GM10266 (cell line): ENCODE measurements at regions not wholly inside any gene's neighbourhood (a gene's known extent, or its start where the extent isn't known, plus 50 kb on each side); places are given as distances from the start of the nearest gene placed in this dataset.

Source experiments
- DNase-seq: peaks from one replicate; pipeline ENCODE4 v3.0.0; 2012; ENCODE audit errors: extremely low spot score
- TF ChIP-seq, protein P1 (sequence below): IDR thresholded peaks from 2 replicates; pipeline ENCODE4 v1.5.1; 2012; ENCODE audit warnings: mild to moderate bottlenecking, low read depth; ENCODE audit not compliant: control insufficient read depth, insufficient read depth; ENCODE audit errors: missing control alignments

DNA sequence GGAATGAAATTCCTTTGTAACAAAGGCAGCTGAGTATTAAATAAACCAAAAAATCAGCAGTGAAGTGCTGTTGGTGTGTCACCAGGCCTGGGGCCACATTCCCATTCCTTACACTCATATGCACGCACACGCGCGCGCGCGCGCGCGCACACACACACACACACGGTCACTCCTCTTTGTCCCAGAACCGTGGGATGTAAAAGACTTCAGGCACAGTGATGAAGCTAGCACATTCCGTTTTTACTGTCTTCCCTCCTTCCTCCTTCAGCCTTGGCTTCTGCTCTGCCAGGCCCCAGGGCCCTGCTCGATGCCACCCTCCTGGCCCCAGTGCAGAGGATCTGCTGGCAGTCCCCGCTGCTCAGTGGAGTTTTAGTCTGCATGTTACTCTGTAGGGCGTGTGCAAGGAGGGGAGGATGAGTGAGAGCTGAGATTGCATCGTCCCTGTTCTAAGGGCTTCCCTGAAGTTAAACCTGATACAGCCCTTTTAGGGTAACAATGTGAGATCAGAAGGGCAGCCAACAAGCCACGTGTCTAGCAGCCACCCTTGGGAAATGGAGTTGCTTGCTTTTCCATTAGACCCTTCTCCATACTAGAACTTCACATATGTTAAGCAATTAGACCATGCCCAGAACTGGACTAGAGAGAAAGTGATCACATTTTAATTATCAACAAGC lies 71.7 kb upstream of the WDR26 start:
- DNase-seq, result no peak
- TF ChIP-seq, protein P1, sequence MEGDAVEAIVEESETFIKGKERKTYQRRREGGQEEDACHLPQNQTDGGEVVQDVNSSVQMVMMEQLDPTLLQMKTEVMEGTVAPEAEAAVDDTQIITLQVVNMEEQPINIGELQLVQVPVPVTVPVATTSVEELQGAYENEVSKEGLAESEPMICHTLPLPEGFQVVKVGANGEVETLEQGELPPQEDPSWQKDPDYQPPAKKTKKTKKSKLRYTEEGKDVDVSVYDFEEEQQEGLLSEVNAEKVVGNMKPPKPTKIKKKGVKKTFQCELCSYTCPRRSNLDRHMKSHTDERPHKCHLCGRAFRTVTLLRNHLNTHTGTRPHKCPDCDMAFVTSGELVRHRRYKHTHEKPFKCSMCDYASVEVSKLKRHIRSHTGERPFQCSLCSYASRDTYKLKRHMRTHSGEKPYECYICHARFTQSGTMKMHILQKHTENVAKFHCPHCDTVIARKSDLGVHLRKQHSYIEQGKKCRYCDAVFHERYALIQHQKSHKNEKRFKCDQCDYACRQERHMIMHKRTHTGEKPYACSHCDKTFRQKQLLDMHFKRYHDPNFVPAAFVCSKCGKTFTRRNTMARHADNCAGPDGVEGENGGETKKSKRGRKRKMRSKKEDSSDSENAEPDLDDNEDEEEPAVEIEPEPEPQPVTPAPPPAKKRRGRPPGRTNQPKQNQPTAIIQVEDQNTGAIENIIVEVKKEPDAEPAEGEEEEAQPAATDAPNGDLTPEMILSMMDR, result no peak

DNA sequence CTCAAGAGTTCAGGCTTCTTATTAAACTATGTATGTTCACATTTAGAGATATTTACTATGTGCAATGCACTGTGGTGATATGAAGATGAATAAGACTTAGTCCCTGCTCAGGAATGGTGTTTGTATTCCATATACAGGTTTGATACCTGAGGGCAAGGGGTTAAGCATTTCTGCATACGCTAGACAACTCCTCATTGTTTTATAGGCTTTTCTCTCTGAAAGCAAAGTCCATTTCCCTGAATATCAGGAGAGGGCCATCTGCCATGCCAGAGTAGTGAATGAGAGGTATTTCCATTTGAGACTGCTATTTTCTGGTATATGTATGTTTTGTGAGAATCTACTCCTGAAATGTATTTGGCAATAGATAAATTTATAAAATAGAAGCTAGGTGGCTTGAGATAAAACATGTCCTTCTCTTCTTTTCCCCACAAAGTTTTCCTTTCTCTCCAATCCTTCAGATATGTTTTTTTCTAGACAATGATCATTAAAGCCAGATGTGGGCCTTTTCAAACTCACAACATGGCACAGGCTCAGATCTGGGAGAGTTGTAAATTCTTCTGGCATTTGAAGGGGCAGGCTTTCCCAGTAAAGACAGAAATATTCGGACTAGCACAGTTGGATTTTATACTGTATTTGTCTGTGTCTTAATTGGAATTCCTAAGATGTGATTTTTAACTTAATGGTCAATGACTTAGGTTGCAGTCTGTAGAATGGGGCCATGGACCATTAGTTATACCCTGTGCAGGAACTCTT lies 73.3 kb upstream of the WDR26 start:
- TF ChIP-seq, protein P1, result no peak

DNA sequence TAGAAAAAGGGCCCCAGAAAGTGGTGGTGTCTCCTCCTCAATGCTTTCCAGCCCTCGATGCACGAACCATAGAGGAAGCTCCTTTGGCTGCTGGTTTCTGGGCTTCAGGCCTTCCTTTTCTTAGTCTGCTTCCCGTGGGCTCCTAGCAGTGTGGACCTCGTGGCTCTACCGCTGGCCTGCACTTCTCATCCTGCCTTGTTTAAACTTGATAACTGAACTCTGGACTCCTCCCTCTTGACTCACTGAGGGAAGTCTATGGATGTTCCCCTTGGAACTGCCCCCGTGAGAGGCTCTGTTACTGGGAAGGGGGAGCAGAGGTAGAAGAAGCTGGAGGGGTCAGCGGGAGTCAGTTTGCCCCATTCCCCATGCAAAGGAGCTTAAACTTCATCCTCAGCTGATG lies 75.3 kb upstream of the WDR26 start:
- TF ChIP-seq, protein P1, result no peak
- no peak for DNase-seq

More for the DNA sequence above, 73.3 kb upstream of the WDR26 start:
- DNase-seq, result no peak

DNA sequence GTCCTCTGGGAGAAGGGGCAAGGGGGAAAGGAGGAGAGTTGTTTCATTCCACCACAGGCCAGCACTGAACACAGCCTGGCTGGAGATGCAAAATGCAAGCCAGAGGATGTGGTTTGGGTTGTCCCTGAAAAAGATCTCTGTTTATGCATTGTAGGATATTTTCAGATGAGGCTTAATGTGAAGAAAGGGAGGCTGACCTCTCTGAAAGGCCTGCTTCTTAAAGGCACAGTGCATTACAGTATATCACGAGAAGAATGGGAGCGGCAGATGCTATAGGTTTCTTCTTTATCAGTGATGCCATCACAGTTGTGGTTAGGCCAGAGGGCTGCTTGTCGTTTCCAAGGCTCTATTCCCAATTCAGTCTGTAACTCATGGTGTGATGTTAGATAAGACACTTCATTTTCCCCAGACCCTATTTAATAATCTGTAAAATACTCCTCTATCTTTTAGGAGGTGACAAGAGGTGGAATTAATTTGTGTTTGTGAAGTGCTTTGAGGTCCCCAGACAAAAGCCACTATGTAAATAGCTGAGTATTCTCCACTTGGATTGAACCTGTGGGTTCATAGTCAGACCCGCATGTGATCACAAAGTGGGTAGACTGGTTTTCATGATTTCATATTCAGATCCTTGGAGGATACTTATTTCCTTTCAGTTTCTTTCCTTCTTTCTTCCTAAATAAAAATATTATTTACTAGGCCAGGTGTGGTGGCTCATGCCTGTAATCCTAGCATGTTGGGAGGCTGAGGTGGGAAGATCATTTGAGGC lies 76.5 kb upstream of the WDR26 start:
- TF ChIP-seq, protein P1, result no peak
- DNase-seq, result no peak

DNA sequence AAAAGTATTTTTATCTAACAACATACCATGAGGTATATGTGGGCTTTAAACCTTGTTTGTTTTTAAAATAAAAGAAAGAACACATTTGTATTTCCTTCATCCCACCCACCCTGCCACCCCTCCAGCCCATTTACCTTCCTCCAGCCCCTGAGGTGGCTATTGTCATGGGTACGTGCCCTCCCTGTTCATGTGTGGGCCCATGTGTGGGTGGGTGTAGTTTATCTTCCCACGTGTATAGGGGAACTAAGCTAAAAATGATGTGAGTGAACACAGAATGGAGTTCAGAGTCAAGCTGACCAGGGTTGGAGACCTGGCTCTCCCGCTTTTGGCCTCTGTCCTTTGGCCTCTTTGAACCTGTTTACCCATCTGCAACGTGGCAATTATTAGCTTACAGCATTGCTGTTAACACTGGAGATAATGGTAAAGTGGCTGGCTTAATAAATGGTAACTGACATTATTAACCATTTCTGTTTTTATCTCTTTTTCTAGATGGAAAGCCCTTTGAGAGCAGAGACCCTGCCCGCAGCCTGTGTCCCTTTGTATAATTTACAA lies 78.1 kb upstream of the WDR26 start:
- TF ChIP-seq, protein P1, result no peak
- no peak for DNase-seq

DNA sequence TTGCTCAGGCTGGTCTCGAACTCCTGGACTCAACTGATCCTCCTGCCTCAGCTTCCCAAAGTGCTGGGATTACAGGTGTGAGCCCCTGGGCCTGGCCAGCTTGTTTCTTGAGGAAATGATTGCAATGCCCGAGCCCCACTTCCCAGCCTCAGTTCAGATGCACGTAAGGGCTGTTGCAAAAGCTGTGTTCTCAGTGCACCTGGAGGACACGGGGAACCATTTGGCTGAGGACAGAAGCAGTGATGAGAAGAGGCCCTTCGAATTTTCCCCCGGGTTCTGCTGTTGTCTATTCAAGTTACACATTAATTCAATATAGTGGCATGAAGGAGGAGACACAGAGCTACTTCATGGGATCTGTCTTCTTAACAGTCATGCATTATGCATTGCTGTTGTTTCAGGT lies 78.8 kb upstream of the WDR26 start:
- DNase-seq, result no peak
- TF ChIP-seq, protein P1, result no peak
